ENCODE measurements at regions not wholly inside any gene's neighbourhood (a gene's known extent, or its start where the extent isn't known, plus 50 kb on each side); places are given as distances from the start of the nearest gene placed in this dataset.
A peak's percentile ranks its signal among the peaks of the same experiment; 100 is the strongest.

DNA sequence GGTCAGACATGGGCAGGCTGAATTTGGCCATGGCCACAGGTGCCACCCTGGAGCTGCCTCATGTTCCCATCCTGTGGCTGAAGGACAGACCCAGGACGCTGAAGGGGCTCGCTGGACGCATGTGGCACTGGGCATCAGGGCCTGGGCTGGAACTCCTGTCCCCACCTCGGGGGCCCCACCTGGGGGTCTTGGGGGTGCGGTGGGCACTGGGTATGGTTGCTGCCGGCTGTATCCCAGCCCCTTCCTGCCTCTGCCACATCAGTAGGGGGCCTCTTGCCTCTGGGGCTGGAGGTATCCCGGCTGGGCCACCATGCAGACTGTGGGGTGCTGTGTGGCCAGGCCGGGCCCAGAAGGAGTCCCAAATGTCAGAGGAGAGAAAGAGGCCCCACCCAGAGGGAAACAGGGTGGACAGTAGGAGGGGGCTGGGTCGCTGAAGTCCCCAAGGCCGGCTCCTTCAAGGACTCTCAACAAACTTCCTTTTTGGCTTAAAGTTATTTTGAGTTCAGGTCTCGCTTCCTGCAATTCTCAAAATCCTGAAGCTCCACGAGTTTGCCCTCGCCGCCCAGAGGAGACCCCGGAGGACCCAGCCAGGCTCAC lies 78.7 kb downstream of the SIK1 start:
- no peak for DNase-seq (ENCODE audit: low spot score)

DNA sequence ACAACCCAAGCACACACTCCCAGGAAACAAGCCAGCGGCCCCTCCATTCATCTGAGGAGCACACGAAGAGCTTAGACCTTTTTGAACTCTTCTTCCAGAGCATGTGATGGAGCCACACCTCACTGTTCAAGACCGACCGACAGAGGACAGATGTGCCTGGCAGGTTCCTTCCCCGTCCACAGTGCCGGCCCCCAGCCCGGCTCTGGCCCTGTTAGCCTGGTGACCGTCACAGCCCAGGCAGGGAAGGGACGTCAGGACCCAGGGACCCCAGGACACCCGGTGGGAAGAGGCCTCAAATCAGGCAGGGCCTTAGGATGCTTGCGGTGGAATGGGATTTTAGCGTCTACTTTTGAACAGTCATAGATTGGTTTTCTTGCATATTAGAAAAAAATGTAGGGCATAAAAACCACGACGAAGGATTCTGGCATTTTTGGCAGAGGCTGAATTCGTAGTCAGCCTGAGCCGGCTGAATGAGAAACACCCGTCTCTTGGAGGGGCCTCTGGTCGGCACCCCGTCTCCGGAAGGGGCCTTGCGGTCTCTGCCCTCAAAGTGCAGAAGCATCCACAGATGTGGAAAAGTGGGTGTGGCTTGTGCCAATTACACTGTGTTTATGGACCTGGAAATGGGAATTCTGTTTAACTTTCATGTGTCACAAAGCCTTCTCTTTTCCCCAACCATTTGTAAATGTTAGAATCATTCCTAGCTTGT lies 79.3 kb downstream of the SIK1 start:
- DNase-seq (ENCODE audit: low spot score): no peak

GRCh38 chr21:43346551-43346950 lies 80.4 kb downstream of the SIK1 start:
- no peak for DNase-seq (ENCODE audit: low spot score)

DNA sequence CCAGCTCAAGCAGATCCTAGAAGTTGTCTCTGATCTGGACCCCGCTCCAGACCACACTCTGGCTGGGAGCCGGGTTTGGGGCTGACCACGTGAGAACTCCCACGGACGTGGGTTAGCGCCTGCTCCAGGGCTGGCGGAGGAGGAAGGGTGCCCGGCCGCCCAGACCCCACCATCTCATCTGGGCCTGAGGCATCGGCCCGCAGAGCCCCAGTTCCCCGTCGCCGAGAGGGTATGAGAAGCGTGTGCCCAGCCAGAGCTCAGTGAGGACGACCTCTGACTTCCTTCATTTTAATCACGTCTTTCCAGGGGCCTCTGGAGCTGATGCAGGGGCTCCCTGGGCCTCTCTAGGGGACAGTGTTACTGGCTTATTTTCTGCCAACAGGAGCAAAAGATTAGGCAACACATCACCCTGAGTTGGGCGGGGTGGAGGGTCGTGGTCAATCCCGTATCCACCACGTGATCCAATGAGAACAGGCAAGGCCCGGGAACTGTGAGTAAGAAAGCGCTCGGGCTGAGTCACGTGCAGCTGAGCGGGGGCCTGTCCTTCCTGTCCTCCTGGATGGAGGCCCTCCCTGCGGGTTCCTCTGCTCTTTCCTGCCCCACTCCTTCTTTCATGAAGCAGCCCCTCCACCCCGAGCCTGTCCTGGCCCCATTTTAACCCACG lies 81.1 kb downstream of the SIK1 start:
- DNase-seq (ENCODE audit: low spot score): no peak

GRCh38 chr21:43345046-43345745 lies 81.7 kb downstream of the SIK1 start:
- DNase-seq (ENCODE audit: low spot score): no peak

DNA sequence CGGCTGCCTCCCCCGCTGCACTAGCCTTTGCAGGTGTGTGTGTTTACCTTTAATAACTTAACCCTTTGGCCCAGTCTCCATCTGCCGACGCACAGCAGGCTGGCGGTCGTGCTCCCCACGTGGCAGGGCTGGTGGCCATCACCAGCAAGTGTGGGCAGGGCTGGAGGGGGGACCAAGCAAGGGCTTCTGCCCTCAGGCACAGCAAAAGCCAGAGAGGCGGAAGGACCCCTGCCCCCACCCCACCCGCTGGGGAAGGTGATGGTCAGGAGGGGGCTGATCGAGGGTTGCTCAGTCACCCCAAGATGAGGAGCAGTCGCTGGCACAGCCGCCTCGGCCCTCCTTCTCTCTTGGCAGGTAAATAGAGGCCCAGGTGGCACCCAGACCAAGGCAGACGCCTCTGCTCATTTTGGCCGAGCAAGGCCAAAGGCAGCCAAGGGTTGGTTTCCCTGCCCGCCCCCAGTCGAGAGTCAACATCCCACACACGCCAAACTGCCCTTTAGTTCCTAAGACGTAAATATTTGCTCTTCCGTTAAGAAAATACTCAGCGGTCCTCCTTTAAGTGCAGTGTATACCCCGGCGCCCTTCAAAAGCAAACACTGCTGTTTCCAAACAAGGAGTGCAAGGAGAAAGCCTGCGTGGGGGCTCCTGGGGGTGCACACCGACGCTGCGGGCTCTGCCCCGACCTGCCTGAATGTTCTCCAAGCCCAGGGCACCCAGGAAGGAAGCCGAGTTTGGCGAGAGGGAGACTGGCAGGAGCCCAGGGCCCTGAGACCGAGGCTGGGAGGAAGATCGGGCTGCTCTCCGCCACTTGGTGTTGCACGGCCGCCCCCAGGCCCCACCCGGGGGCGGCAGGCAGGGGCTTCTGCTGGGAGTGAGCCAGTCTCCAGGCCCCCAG lies 82.7 kb downstream of the SIK1 start:
- no peak for DNase-seq (ENCODE audit: low spot score)

DNA sequence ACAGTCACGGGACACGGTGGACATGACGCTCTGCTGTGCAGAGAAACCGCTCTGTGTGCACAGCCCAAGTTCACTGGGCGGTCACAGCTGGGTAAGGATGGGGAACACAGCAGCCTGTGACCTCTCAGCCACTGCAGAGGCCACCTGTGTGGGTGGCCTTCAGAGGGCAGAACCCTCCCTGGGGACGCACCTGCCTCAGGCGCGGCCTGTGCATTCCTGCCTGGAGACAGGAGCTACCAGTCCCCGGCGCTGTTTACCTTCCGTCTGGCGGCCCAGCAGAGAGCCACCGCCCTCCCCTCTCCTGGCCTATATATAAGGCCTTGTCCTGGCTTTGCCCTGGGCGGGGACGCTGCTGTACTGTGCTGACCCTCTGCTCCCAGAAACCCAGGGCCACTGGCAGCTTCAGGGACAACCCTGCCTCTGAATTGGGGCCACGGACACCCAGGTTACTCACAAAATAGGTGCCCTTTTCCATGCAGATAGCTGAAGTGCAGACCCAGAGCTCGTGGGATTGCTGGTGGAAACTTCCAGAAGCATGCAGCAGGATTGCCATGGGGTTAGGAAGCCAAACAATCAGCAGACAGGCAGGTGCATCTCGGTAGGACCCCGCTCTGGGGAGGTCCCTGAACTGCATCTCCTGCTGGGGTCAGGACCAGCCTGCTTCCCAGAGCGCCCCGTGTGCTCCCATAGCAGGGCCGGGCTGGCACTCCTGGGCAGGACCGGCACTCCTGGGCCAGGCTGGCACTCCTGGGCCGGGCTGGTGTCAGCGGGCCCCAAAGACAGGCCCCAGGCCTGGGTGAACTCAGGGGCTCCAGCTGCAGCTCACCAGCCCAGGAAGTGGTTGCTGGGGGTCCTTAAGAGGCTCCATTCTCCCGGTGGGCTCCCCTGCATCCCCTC lies 83.6 kb downstream of the SIK1 start:
- no peak for DNase-seq (ENCODE audit: low spot score)

- DNase-seq (ENCODE audit: low spot score): no peak
Measured at GRCh38 chr21:43342301-43342881, 84.5 kb downstream of the SIK1 start.

DNA sequence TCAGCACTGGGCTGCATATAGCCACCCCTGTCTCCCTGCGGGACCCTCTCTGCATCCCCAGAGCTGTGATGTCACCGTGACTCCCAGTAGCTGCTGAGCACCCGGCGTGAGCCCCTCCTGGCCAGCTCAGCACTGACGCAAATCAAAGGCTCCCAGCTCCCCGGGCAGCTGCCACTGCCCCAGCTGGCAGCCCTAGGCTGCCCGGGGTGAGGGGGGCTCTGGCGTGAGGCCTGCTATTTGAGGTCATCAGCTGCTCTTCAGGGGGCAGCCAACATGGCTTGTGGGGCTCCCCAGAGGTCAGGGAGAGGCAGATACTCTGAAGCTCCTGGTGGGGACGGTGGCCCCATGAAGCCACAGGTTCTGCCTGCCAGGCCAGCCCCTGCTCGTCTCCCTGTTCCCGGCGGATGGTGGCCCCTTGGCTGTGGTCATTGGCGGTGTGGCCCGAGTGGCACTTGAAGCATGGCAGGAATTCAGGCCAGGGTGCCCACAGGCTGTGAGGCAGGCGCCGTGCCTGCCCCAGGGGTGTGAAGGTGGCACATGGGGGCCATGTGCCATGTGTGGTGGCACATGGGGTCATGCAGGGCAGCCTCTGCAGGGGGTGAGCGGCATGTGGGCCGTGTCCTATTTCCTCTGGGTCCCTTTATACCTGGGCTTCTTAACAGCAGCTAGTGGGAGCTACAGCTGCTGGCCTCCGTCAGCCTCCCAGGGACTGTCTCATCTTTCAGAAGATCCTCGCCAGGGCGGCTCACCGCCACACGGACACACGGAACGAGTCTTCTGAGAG lies 85.4 kb downstream of the SIK1 start:
- DNase-seq (ENCODE audit: low spot score): no peak

DNA sequence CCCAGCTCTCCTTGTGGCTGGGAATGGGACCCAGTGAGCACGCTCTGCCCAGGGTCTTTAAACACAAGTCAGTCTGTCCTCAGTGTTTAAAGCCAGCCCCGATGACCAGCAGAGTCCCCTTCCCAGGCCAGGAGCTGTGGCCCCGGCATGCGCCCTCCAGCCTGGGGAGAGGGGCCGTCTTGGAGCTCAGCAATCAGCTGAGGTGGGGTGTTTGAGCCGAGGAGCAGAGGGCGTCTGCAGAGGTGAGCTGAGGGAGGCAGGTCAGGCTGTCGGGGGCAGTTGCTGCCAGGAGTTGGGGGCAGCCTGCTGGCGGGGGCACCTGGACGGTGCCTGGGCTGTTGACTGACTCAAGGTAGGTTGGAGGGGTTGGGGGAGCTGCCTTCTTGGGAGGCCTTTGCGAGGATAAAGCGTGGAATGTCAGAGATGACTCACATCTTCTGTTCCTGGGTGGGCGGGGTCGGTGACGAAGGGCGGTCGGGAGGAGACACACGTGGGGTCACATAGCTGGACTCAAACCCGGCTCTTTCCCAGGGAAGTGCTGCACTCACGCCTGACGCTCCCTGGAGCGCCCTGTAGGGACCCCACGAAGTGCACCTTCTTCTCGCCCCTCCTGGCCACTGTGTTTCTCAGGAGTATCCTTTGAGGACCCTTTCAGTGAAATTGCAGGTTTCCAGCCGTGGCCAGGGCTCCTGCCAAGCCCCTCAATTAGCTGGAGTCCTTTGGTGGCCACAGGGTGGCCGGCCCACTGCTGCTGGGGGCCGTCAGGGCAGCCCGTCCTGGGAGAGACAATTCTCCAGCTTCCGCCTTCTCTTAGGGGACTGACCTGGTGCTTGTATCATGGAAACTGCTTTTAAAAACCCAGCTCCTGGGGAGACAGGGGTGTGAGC lies 86.2 kb downstream of the SIK1 start:
- DNase-seq (ENCODE audit: low spot score): no peak

GRCh38 chr21:43339668-43340067 lies 87.3 kb downstream of the SIK1 start:
- no peak for DNase-seq (ENCODE audit: low spot score)

GRCh38 chr21:43338951-43339350 lies 88.0 kb downstream of the SIK1 start:
- DNase-seq (ENCODE audit: low spot score): no peak

DNA sequence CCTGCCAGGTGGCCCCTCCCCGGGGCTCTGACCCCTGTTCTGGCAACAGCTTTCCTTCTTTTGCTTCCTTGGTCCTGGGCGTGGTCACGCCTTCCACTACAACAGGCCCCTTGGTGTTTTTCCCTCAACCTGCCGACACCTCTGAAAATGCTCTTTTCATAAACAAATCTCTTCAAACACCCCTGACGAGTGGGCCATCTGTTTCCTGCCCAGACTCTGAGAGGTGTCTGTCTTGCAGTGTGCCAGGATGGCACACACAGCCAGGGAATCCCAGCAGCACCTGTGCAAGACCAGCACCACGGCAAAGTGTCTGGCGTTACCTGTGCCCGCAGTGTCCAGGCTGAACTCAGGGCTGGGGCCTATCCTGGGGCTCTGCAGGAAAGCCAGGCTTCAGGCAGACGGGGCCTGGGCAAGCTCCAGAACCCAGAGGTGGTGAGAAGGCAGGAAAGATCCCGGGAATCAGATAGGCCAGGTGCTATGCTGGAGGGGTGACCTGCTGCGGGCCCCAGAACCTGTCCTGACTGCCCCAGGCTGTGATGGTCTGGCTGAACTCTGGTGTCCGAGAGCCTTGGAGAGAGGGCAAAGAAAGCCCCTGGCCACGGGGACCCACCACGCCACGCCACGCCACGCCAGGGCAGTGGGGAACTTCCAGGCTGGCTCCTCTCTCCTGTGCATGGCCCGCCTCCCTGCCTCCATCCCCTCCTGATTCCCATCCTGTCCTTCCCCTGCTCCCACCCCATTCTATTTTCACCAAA lies 88.9 kb downstream of the SIK1 start:
- DNase-seq (ENCODE audit: low spot score): no peak

- DNase-seq (ENCODE audit: low spot score): no peak
Measured at GRCh38 chr21:43335119-43335518, 91.8 kb downstream of the SIK1 start.

DNA sequence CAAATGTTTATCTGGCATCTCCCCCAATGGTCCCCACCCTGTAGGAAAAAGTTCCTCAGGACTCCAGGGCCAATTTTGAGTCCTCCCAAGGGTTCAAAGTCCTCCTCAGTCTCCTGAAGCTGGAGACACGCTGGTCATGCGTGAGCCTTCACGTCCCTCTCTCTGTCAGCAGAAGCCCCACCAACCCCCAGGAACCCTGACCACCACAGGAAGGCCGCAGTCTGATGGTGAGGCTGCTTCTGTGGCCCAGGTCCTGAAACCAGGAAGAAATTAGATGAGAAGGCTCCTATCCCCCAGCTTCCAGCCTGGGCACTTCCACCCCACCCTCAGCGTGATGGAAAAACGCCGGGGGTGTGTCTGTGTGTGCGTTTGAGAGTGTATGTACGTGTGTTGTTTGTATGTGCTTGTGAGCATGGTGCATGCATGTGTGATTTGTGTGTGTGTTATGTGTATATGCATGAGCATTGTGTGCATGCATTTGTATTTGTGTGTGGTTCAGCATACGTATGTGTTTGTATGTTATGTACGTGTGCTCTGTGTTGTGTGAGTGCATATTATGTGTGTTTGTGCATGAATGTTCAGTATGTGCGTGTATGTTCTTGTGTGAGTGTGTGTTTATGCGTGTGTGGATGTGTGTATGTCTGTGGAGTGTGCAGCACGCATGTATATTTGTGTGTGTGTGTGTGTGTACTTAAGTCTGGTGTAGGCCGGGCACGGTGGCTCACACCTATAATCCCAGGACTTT lies 92.5 kb downstream of the SIK1 start:
- DNase-seq (ENCODE audit: low spot score): no peak

DNA sequence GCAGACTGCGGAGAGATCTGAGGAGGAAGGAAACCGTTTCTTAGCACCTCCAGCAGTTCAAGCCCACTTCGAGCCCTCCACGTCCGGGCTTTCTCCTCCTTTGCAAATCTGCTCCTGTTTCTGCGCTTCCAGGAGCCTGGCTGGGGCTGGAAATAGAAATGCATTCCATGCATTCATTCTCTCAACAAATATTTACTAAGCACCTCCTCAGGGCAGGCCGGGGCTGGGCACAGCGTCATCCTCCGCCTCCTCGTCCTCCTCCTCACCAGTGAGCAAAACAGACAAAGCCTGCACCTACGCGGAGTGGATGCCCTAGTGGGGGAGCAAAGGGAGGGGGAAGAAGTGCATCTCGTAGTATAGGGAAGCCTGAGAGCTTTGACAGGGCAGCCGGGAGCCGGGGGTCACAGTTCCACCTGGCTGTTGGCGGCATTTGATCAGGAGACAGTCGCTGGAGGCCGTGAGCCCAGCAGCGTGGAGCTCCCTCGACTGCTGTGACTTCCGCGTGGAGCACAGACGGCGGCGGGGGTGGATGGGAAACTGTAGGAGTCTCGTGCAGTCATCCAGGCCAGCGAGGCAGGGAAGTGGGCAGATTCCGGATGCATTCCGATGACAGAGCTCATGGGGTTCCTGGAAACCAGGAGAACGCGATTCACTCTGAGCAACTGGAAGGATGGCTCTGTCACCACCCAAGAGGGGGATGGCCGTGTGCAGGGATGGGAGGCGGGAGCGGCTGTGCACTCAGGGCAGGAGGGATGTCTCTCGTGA lies 93.5 kb downstream of the SIK1 start:
- DNase-seq (ENCODE audit: low spot score): peak; percentile 75

Measured in ecto neural progenitor cell (in vitro differentiated cells).